Lower leg skin (tissue), 4 donors: ENCODE measurements at regions not wholly inside any gene's neighbourhood (a gene's known extent, or its start where the extent isn't known, plus 50 kb on each side); places are given as distances from the start of the nearest gene placed in this dataset.

Experiments used
- DNase-seq, 2 donors: peaks; one replicate each; pipeline ENCODE4 v3.0.0-alpha.2; 2019; ENCODE audit warnings: low spot score in 2 of 2
- H3K4me3 ChIP-seq: fragments of 200-600 bp; sonication (generic); 2 replicates; pipeline ENCODE4 v1.5.1; 2017; ENCODE audit warnings: mild to moderate bottlenecking, low read depth; ENCODE audit not compliant: poor library complexity, severe bottlenecking
- CTCF ChIP-seq, 3 donors: fragments of 450-650 bp; IDR thresholded peaks; one replicate each; pipeline ENCODE4 v1.5.1; 2016; ENCODE audit warnings: antibody characterized with exemption in 3 of 3, mild to moderate bottlenecking in 3 of 3, moderate library complexity in 2 of 3
- POLR2A ChIP-seq, 2 donors: fragments of 450-650 bp; IDR thresholded peaks; one replicate each; pipeline ENCODE4 v1.6.1; 2016 to 2017; ENCODE audit warnings: antibody characterized with exemption in 2 of 2, mild to moderate bottlenecking in 1 of 2, moderate library complexity in 1 of 2
- whole genome bisulfite sequencing, 2 donors: methylation state at CpG; one replicate each; pipeline ENCODE4 v1.1.5; 2018; 5-methylcytosine and 5-hydroxymethylcytosine counted together
- intact Hi-C: fragments of 100-400 bp; cut with DNase I; formaldehyde crosslinking; loops from one replicate; pipeline ENCODE4 v1.15.0; 2023; ENCODE audit warnings: low total_unique reads

- WGBS, 2 donors = 52 to 66% methylated on average over 10 of the region's 10 CpGs
- intact Hi-C loops = no loop called here
- DNase-seq = no peak
- H3K4me3 ChIP-seq = no peak overlapping the region
- TF ChIP-seq CTCF (IDR thresholded peaks at IDR 0.05) (no peak), POLR2A (IDR thresholded peaks at IDR 0.05) (no peak)
Measured at GRCh38 chr1:48099072-48099773, 102.0 kb upstream of the TRABD2B start.

DNA sequence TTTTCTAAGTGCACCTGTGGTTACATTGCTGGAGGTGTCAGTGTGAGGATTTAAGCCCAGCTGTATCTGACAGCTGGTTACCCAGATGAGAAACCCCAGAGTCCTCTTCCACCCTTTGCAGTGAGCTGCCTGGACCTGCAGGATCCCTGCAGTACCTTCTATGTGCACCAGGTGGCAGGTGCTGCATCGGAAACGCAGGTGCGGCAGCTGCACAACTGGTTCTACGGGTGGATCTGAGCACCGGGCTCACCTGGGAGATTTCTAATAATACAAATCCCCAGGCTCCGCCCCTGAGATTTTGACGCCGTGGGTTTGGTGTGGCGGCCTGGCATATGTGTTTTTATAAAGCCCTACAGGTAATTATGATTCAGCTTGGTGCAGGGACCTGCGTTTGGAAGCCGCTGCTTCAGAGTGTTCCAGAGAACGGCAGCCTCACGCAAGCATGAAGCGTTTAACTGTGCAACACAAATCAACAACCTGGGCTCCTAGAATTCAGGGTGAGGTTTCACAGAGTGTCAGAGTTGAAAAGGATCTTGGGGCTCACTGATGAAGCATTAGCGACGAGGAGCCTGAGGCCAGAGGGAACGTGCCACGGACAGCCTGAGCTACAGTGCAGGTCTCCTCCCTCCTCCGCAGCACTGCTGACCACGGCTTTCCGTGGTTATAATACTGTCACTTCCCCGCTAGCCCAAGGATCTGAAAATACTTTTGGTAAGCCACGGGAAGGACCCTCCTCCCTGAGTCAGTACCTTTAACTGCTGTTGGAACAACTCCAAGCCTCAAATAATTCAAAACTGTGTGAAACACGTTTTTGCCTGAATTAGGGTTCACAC is 96.7 kb upstream of the TRABD2B start:
- peak; percentile 84 to 93 for DNase-seq
- no peak overlapping the region for H3K4me3 ChIP-seq
- intact Hi-C loops = no loop called here
- TF ChIP-seq CTCF (IDR thresholded peaks at IDR 0.05) = peak in 1 of 3 donors; percentile 24
- no peak for TF ChIP-seq POLR2A (IDR thresholded peaks at IDR 0.05)
- 23 to 29% methylated on average over 24 of the region's 24 CpGs for WGBS, 2 donors

- WGBS, 2 donors = 33 to 36% methylated on average over 8 of the region's 8 CpGs
- intact Hi-C loops = no loop called here
- no peak overlapping the region for H3K4me3 ChIP-seq
- no peak for DNase-seq
- TF ChIP-seq CTCF (IDR thresholded peaks at IDR 0.05) (no peak), POLR2A (IDR thresholded peaks at IDR 0.05) (no peak)
Measured at GRCh38 chr1:48093147-48093546, 96.0 kb upstream of the TRABD2B start.

DNA sequence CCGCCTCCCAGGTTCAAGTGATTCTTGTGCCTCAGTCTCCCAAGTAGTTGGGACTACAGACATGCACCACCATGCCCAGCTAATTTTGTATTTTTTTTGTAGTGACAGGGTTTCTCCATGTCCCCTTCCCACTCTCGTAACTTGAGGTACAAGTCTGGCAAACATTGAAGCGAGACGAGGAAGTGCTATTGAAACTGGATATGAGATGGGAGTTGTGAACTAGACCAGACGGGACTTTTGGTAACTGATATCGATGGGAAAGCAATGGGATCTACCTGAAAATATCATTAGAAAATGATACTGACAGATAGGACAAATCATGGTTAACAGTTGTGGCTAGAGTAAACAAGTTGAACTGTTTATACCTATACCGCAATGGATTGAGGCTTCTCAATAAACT is 95.2 kb upstream of the TRABD2B start:
- TF ChIP-seq POLR2A (IDR thresholded peaks at IDR 0.05) = no peak
- TF ChIP-seq CTCF (IDR thresholded peaks at IDR 0.05) = no peak
- no peak overlapping the region for H3K4me3 ChIP-seq
- 84 to 87% methylated on average over 7 of the region's 7 CpGs for WGBS, 2 donors
- intact Hi-C loops = no loop called here
- no peak for DNase-seq

GRCh38 chr1:48089356-48089891 is 92.2 kb upstream of the TRABD2B start:
- DNase-seq = peak in 1 of 2 donors; percentile 76

GRCh38 chr1:48084826-48085225 is 87.6 kb upstream of the TRABD2B start:
- TF ChIP-seq POLR2A (IDR thresholded peaks at IDR 0.05) = no peak
- no peak for TF ChIP-seq CTCF (IDR thresholded peaks at IDR 0.05)
- H3K4me3 ChIP-seq = no peak overlapping the region
- DNase-seq = peak in 1 of 2 donors; percentile 12
- intact Hi-C loops = no loop called here
- WGBS, 2 donors = 77 to 82% methylated on average over 4 of the region's 4 CpGs

More at GRCh38 chr1:48089356-48089891, 92.2 kb upstream of the TRABD2B start:
- intact Hi-C loops = no loop called here
- H3K4me3 ChIP-seq = no peak overlapping the region
- no peak for TF ChIP-seq POLR2A (IDR thresholded peaks at IDR 0.05)
- 89 to 91% methylated on average over 16 to 25 of the region's 26 CpGs for WGBS, 2 donors
